ENCODE measurements at regions not wholly inside any gene's neighbourhood (a gene's known extent, or its start where the extent isn't known, plus 50 kb on each side); places are given as distances from the start of the nearest gene placed in this dataset.
"Not testable (repeated sequence)": the region's sequence is repeated elsewhere in the genome, so short reads cannot be mapped to it uniquely, and the experiment has no call there.

GRCh38 chrX:4668802-4669536 lies 955.5 kb upstream of the PRKX start:
- no peak for DNase-seq

- DNase-seq, result no peak
Observed at GRCh38 chrX:4663085-4663484, 949.6 kb upstream of the PRKX start.

- DNase-seq, result no peak
Observed at GRCh38 chrX:4661771-4662170, 948.3 kb upstream of the PRKX start.

GRCh38 chrX:4656419-4656818 lies 943.0 kb upstream of the PRKX start:
- no peak for DNase-seq

GRCh38 chrX:4655743-4656142 lies 942.3 kb upstream of the PRKX start:
- no peak for DNase-seq

- DNase-seq, result no peak
Observed at GRCh38 chrX:4642114-4642513, 928.7 kb upstream of the PRKX start.

- DNase-seq, result no peak
Observed at GRCh38 chrX:4638036-4638435, 924.6 kb upstream of the PRKX start.

- DNase-seq, result no peak
Observed at GRCh38 chrX:4627414-4627813, 914.0 kb upstream of the PRKX start.

- DNase-seq, result no peak
Observed at GRCh38 chrX:4622486-4623167, 909.2 kb upstream of the PRKX start.

- not testable (repeated sequence) for DNase-seq
Observed at GRCh38 chrX:4613651-4614050, 900.2 kb upstream of the PRKX start.

- DNase-seq, result no peak
Observed at GRCh38 chrX:4588893-4589292, 875.4 kb upstream of the PRKX start.

GRCh38 chrX:4588466-4588865 lies 875.0 kb upstream of the PRKX start:
- no peak for DNase-seq

GRCh38 chrX:4588056-4588455 lies 874.6 kb upstream of the PRKX start:
- no peak for DNase-seq

GRCh38 chrX:4579999-4580398 lies 866.5 kb upstream of the PRKX start:
- no peak for DNase-seq

GRCh38 chrX:4579480-4579879 lies 866.0 kb upstream of the PRKX start:
- no peak for DNase-seq

GRCh38 chrX:4572691-4573090 lies 859.2 kb upstream of the PRKX start:
- DNase-seq, result no peak

GRCh38 chrX:4570151-4570550 lies 856.7 kb upstream of the PRKX start:
- no peak for DNase-seq

GRCh38 chrX:4560192-4560591 lies 846.7 kb upstream of the PRKX start:
- DNase-seq, result no peak

- no peak for DNase-seq
Observed at GRCh38 chrX:4550018-4550417, 836.6 kb upstream of the PRKX start.

GRCh38 chrX:4547213-4547836 lies 833.9 kb upstream of the PRKX start:
- peak; percentile 17 to 29 for DNase-seq

- DNase-seq, result not testable (repeated sequence)
Observed at GRCh38 chrX:4546178-4546577, 832.7 kb upstream of the PRKX start.

- no peak for DNase-seq
Observed at GRCh38 chrX:4528247-4528646, 814.8 kb upstream of the PRKX start.

- no peak for DNase-seq
Observed at GRCh38 chrX:4485912-4486311, 772.5 kb upstream of the PRKX start.

- no peak for DNase-seq
Observed at GRCh38 chrX:4484266-4484665, 770.8 kb upstream of the PRKX start.
